GM10266 (cell line): ENCODE measurements at regions not wholly inside any gene's neighbourhood (a gene's known extent, or its start where the extent isn't known, plus 50 kb on each side); places are given as distances from the start of the nearest gene placed in this dataset.

ENCODE experiments used
- DNase-seq: peaks from one replicate; pipeline ENCODE4 v3.0.0; 2012; ENCODE audit errors: extremely low spot score
- TF ChIP-seq, protein P1 (sequence below): IDR thresholded peaks from 2 replicates; pipeline ENCODE4 v1.5.1; 2012; ENCODE audit warnings: mild to moderate bottlenecking, low read depth; ENCODE audit not compliant: control insufficient read depth, insufficient read depth; ENCODE audit errors: missing control alignments

- TF ChIP-seq, protein P1, sequence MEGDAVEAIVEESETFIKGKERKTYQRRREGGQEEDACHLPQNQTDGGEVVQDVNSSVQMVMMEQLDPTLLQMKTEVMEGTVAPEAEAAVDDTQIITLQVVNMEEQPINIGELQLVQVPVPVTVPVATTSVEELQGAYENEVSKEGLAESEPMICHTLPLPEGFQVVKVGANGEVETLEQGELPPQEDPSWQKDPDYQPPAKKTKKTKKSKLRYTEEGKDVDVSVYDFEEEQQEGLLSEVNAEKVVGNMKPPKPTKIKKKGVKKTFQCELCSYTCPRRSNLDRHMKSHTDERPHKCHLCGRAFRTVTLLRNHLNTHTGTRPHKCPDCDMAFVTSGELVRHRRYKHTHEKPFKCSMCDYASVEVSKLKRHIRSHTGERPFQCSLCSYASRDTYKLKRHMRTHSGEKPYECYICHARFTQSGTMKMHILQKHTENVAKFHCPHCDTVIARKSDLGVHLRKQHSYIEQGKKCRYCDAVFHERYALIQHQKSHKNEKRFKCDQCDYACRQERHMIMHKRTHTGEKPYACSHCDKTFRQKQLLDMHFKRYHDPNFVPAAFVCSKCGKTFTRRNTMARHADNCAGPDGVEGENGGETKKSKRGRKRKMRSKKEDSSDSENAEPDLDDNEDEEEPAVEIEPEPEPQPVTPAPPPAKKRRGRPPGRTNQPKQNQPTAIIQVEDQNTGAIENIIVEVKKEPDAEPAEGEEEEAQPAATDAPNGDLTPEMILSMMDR = no peak
- DNase-seq = no peak
These were observed 184.9 kb upstream of the IRX2 start for GRCh38 chr5:2936413-2936812.

DNA sequence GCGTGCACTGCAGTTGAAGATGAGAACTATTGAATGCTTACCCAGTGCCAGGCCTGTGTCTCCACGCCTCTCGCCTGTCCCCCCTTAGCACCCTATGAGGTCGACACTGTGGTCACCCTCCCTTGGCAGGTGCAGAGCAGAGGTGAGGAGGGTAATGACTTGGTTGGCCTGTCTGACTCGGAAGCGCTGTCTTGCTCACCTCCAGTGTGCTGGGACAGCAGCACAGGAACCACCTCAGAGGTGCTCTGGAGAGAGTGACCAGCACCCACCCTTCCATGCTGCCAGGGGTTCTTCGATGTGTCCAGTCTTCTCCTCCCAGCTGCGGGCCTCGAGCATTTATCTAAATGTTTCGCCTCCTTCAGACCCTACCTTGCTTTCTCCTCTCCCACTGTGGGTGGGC is 178.3 kb upstream of the IRX2 start:
- DNase-seq = no peak
- TF ChIP-seq, protein P1 = no peak

- TF ChIP-seq, protein P1 = no peak
- DNase-seq = no peak
These were observed 170.2 kb upstream of the IRX2 start for GRCh38 chr5:2921651-2922050.

DNA sequence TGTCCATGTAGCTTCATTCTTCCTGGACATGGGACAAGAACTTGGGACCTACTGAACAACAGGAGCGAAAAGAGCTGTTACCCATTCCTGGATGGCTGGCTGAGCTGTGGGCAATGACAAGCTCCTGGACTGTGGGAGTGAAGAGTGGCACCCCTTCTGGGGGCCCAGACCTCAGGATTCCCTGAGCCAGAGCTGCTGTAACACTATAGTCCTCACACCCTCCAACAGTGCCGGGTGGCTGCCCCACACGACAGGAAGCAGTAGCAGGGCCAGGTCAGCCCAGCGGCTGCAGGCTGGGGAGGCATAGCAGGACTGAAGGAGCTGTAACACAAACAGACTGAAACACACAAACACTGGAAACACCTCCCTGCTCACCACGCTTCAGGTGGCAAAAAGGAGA is 169.7 kb upstream of the IRX2 start:
- TF ChIP-seq, protein P1 = no peak
- DNase-seq = no peak

- TF ChIP-seq, protein P1 = no peak
- no peak for DNase-seq
These were observed 168.8 kb upstream of the IRX2 start for GRCh38 chr5:2920312-2920711.

DNA sequence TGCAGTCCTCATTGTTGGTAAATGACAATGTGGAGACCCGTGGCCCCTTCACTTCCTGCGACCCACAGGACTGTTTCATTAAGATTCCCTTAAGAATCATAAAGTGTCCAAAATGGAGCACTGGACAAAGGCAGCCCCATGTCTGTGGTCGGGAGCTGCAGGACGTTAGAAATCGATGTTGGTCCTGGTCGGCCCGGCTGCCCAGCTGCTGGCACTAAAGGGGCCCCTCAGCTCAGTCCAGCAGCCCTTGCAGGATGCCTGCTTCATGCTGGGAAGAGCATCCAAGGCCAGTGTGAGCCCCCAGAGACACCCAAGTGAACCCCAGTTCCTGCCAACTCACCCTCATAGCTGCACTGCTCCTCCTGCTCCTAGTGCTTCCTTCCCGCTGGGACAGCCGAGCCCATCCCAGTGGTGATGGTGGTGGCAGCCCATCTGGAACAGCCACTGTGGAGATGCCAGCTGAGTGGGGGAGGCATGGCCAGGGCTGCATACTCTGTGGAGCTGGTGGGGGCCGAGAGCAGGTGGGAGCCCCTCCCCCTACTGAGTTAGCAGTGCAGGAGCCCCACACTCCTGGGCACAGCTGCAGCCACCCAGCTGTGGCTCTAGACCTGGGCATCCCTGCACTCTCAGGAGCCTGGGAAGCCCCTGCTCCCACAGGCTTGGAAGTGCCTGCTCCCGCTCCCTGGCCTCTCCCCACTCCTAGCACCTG is 168.0 kb upstream of the IRX2 start:
- DNase-seq = no peak
- TF ChIP-seq, protein P1 = no peak

DNA sequence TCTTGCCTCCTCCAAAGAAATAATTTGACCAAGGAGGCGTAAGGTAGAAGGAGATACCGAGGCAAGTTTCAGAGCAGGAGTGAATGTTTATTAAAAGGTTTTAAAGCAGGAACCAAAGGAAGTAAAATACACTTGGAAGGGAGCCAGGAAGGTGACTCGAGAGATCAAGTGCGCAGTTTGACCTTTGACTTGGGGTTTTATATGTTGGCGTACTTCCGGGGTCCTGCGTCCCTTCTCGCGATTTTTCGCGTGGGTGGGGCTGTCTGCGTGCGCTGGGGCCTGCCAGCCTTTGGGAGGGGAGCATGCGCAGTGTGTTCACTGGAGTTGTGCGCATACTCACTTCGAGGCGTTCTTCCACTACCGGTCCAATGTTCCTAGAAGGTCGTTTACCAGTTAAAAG is 166.0 kb upstream of the IRX2 start:
- TF ChIP-seq, protein P1 = no peak
- DNase-seq = no peak
